ENCODE measurements at regions not wholly inside any gene's neighbourhood (a gene's known extent, or its start where the extent isn't known, plus 50 kb on each side); places are given as distances from the start of the nearest gene placed in this dataset.
A peak's percentile ranks its signal among the peaks of the same experiment; 100 is the strongest.

DNA sequence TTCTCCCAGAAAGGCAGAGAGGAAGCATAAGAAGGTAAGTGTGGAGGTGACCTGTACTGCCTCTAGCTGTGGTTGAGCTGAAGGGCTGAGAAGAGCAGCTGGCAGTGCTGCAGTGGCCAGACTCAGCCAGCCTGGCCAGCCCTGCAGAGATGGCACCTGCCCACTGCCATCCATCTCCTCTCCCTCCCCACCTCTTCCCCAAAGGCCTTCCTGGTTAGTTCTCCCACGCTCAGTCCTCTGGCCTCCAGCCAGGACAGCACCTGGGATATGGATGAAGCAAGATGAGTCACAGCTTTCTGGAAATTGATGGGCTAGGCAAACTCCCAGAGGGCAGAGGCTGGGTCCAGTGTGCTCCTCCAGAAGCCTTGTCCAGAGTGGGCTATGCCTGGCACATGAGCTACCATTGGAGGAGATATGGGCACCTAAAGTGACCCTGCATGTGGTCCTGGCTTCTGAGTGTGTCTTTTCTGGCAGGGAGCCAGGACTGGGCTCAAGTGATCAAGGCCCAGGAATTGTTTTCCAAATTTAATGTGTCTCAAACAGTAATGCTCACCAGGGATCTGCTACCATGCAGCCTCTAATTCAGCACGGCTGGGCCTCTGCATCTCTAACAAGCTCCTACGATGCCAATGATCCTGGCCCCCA, 81.0 kb upstream of the CACUL1 start:
- WGBS (ENCODE audit: low lambda C conversion rate): 50% methylated on average over 3 of the region's 3 CpGs

GRCh38 chr10:118838364-118838763, 83.6 kb upstream of the CACUL1 start:
- no peak overlapping the region for H2AFZ ChIP-seq (ENCODE audit: low read depth)
- no peak for DNase-seq
- no peak overlapping the region for H3K4me2 ChIP-seq
- H3K36me3 ChIP-seq (replicated peaks in 1 of 2; ENCODE audit: control insufficient read depth in 1 of 2, insufficient read depth in 2 of 2, low read length in 1 of 2): no peaks in the 10 kb centered on the region
- H3K9me2 ChIP-seq: no peaks in the 10 kb centered on the region
- TF ChIP-seq RFX5 (IDR thresholded peaks at IDR 0.05; ENCODE audit: low read length): no peak
- TF ChIP-seq TCF12 (IDR thresholded peaks at IDR 0.05): no peak
- 79% methylated on average over 4 of the region's 4 CpGs for WGBS (ENCODE audit: low lambda C conversion rate)
- ChIA-PET POLR2A (interaction anchor here (0.6 kb wide), 1 partner anchor 263 kb away, joined by 3 read pairs; no protein-coding TSS in a partner anchor), CTCF (no interaction called here)
- no peak overlapping the region for H3K4me3 ChIP-seq (ENCODE audit: low read depth in 2 of 2, low read length in 1 of 2)
- no peak overlapping the region for H3K9ac ChIP-seq
- H3K27ac ChIP-seq (ENCODE audit: low read depth in 2 of 2, low read length in 1 of 2): no peak overlapping the region
- peaks cover 0 to 13% of the 10 kb centered on the region in 2 experiments; a peak in 1 of 4 replicates for H3K4me1 ChIP-seq (ENCODE audit: control insufficient read depth in 1 of 2, insufficient read depth in 2 of 2, low read depth in 1 of 2, low read length in 1 of 2)
- H3F3A ChIP-seq (replicated peaks; ENCODE audit: insufficient read depth): no peaks in the 10 kb centered on the region
- no peaks in the 10 kb centered on the region for H4K20me1 ChIP-seq (ENCODE audit: insufficient read depth)
- H3K9me3 ChIP-seq: no peaks in the 10 kb centered on the region
- no peaks in the 10 kb centered on the region for H3K79me2 ChIP-seq (ENCODE audit: insufficient read depth)
- H3K27me3 ChIP-seq (ENCODE audit: insufficient read depth): no peaks in the 10 kb centered on the region

More for the DNA sequence above, 81.0 kb upstream of the CACUL1 start:
- no peaks in the 10 kb centered on the region for H3K9me3 ChIP-seq
- TF ChIP-seq CHD2 (IDR thresholded peaks at IDR 0.05; ENCODE audit: low read length, partially characterized antibody): no peak
- no peak for TF ChIP-seq TCF12 (IDR thresholded peaks at IDR 0.05)
- TF ChIP-seq EP300 (IDR thresholded peaks at IDR 0.05; ENCODE audit: borderline replicate concordance in 1 of 2, low read depth in 1 of 2, low read length in 1 of 2): no peak; a peak in 1 of 4 replicates
- TF ChIP-seq SMC3 (IDR thresholded peaks at IDR 0.05; ENCODE audit: low read depth, low read length): no peak
- no peak for TF ChIP-seq MEF2A (IDR thresholded peaks at IDR 0.05; ENCODE audit: borderline replicate concordance, low read depth)
- TF ChIP-seq RAD21 (IDR thresholded peaks at IDR 0.05; ENCODE audit: low read length): no peak
- no peak for TF ChIP-seq FOXM1 (IDR thresholded peaks at IDR 0.05; ENCODE audit: low read depth)
- TF ChIP-seq USF2 (IDR thresholded peaks at IDR 0.05; ENCODE audit: borderline replicate concordance, low read depth, low read length): no peak
- no peaks in the 10 kb centered on the region for H4K20me1 ChIP-seq (ENCODE audit: insufficient read depth)
- H3K4me2 ChIP-seq: no peak overlapping the region
- ChIA-PET POLR2A (interaction anchor here (0.9 to 1.2 kb wide), 3 partner anchors 81 to 244 kb away, joined by 3 to 4 read pairs (median 3); partner anchors contain the start of genes CACUL1, EIF3A and NANOS1), CTCF (interaction anchor here (0.5 to 1.5 kb wide), 5 partner anchors 9 to 377 kb away, joined by 3 to 5 read pairs (median 3); no protein-coding TSS in a partner anchor)
- H3F3A ChIP-seq (replicated peaks; ENCODE audit: insufficient read depth): no peaks in the 10 kb centered on the region
- H3K79me2 ChIP-seq (ENCODE audit: insufficient read depth): no peaks in the 10 kb centered on the region
- H3K36me3 ChIP-seq (replicated peaks in 1 of 2; ENCODE audit: control insufficient read depth in 1 of 2, insufficient read depth in 2 of 2, low read length in 1 of 2): no peaks in the 10 kb centered on the region
- H3K27me3 ChIP-seq (ENCODE audit: insufficient read depth): no peaks in the 10 kb centered on the region
- no peak overlapping the region for H2AFZ ChIP-seq (ENCODE audit: low read depth)
- peak overlapping the region in 1 of 2 experiments; percentile 19; a peak in 1 of 4 replicates for H3K27ac ChIP-seq (ENCODE audit: low read depth in 2 of 2, low read length in 1 of 2)
- no peaks in the 10 kb centered on the region for H3K9me2 ChIP-seq
- H3K4me3 ChIP-seq (ENCODE audit: low read depth in 2 of 2, low read length in 1 of 2): no peak overlapping the region
- H3K9ac ChIP-seq: no peak overlapping the region
- peaks cover 0 to 29% of the 10 kb centered on the region in 2 experiments; a peak in 1 of 4 replicates for H3K4me1 ChIP-seq (ENCODE audit: control insufficient read depth in 1 of 2, insufficient read depth in 2 of 2, low read depth in 1 of 2, low read length in 1 of 2)
- DNase-seq: peak; percentile 51

- H3K9me2 ChIP-seq: no peaks in the 10 kb centered on the region
- H3K4me2 ChIP-seq: no peak overlapping the region
- H3K79me2 ChIP-seq (ENCODE audit: insufficient read depth): no peaks in the 10 kb centered on the region
- no peak overlapping the region for H3K4me3 ChIP-seq (ENCODE audit: low read depth in 2 of 2, low read length in 1 of 2)
- DNase-seq: no peak
- no peaks in the 10 kb centered on the region for H3K36me3 ChIP-seq (replicated peaks in 1 of 2; ENCODE audit: control insufficient read depth in 1 of 2, insufficient read depth in 2 of 2, low read length in 1 of 2)
- peaks cover 0 to 13% of the 10 kb centered on the region in 2 experiments; a peak in 1 of 4 replicates for H3K4me1 ChIP-seq (ENCODE audit: control insufficient read depth in 1 of 2, insufficient read depth in 2 of 2, low read depth in 1 of 2, low read length in 1 of 2)
- 64% methylated on average over 2 of the region's 3 CpGs for WGBS (ENCODE audit: low lambda C conversion rate)
- CTCF ChIA-PET: no interaction called here
- H4K20me1 ChIP-seq (ENCODE audit: insufficient read depth): no peaks in the 10 kb centered on the region
- no peaks in the 10 kb centered on the region for H3K9me3 ChIP-seq
- H2AFZ ChIP-seq (ENCODE audit: low read depth): no peak overlapping the region
- H3K9ac ChIP-seq: no peak overlapping the region
- POLR2A ChIA-PET: no interaction called here
- no peaks in the 10 kb centered on the region for H3F3A ChIP-seq (replicated peaks; ENCODE audit: insufficient read depth)
- no peaks in the 10 kb centered on the region for H3K27me3 ChIP-seq (ENCODE audit: insufficient read depth)
- no peak overlapping the region for H3K27ac ChIP-seq (ENCODE audit: low read depth in 2 of 2, low read length in 1 of 2)
- TF ChIP-seq NRF1 (IDR thresholded peaks at IDR 0.05; ENCODE audit: low read depth, low read length): no peak
- TF ChIP-seq, protein P1, sequence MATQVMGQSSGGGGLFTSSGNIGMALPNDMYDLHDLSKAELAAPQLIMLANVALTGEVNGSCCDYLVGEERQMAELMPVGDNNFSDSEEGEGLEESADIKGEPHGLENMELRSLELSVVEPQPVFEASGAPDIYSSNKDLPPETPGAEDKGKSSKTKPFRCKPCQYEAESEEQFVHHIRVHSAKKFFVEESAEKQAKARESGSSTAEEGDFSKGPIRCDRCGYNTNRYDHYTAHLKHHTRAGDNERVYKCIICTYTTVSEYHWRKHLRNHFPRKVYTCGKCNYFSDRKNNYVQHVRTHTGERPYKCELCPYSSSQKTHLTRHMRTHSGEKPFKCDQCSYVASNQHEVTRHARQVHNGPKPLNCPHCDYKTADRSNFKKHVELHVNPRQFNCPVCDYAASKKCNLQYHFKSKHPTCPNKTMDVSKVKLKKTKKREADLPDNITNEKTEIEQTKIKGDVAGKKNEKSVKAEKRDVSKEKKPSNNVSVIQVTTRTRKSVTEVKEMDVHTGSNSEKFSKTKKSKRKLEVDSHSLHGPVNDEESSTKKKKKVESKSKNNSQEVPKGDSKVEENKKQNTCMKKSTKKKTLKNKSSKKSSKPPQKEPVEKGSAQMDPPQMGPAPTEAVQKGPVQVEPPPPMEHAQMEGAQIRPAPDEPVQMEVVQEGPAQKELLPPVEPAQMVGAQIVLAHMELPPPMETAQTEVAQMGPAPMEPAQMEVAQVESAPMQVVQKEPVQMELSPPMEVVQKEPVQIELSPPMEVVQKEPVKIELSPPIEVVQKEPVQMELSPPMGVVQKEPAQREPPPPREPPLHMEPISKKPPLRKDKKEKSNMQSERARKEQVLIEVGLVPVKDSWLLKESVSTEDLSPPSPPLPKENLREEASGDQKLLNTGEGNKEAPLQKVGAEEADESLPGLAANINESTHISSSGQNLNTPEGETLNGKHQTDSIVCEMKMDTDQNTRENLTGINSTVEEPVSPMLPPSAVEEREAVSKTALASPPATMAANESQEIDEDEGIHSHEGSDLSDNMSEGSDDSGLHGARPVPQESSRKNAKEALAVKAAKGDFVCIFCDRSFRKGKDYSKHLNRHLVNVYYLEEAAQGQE (IDR thresholded peaks at IDR 0.05; ENCODE audit: low read depth, low read length): no peak
- TF ChIP-seq RXRA (IDR thresholded peaks at IDR 0.05; ENCODE audit: borderline replicate concordance, low read depth): no peak
- TF ChIP-seq, protein P2, sequence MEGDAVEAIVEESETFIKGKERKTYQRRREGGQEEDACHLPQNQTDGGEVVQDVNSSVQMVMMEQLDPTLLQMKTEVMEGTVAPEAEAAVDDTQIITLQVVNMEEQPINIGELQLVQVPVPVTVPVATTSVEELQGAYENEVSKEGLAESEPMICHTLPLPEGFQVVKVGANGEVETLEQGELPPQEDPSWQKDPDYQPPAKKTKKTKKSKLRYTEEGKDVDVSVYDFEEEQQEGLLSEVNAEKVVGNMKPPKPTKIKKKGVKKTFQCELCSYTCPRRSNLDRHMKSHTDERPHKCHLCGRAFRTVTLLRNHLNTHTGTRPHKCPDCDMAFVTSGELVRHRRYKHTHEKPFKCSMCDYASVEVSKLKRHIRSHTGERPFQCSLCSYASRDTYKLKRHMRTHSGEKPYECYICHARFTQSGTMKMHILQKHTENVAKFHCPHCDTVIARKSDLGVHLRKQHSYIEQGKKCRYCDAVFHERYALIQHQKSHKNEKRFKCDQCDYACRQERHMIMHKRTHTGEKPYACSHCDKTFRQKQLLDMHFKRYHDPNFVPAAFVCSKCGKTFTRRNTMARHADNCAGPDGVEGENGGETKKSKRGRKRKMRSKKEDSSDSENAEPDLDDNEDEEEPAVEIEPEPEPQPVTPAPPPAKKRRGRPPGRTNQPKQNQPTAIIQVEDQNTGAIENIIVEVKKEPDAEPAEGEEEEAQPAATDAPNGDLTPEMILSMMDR (IDR thresholded peaks at IDR 0.05): no peak
- no peak for TF ChIP-seq YY1 (IDR thresholded peaks at IDR 0.05; ENCODE audit: low read depth)
Measured at GRCh38 chr10:118839348-118839747, 84.6 kb upstream of the CACUL1 start.
